Activated CD8-positive, alpha-beta memory T cell treated with anti-CD3 and anti-CD28 coated beads, Interleukin-2, amount 50 U/mL, for 48 hours (primary cell): ENCODE measurements at regions not wholly inside any gene's neighbourhood (a gene's known extent, or its start where the extent isn't known, plus 50 kb on each side); places are given as distances from the start of the nearest gene placed in this dataset.
"Not testable (repeated sequence)": the region's sequence is repeated elsewhere in the genome, so short reads cannot be mapped to it uniquely, and the experiment has no call there.

Experiments used
- DNase-seq: peaks from one replicate; pipeline ENCODE4 v3.0.0-alpha.2; 2020

GRCh38 chr14:83660597-83660996, 1869.3 kb upstream of the FLRT2 start:
- no peak for DNase-seq

GRCh38 chr14:83664389-83664788, 1865.6 kb upstream of the FLRT2 start:
- no peak for DNase-seq

GRCh38 chr14:83689265-83689664, 1840.7 kb upstream of the FLRT2 start:
- DNase-seq, result no peak

DNA sequence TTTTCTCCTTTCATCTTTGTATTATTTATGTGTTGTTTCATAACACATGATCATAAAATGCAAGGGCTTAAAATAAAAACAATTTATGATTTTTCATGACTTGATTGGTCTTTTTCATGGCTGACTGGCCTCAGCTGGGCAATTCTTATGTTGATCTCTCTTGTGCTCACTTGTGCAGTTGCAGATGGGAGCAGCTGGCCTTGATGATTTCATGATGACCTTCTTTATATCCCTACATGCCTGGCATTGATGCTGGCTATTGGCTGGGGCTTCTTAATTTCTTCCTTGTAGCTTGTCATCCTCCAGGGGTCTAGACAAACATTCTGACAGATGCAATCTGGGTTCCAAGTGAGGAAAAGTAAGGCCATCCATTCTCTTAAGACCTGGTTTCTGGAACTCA, 1832.8 kb upstream of the FLRT2 start:
- DNase-seq, result no peak

GRCh38 chr14:83702619-83703018, 1827.3 kb upstream of the FLRT2 start:
- DNase-seq, result no peak

GRCh38 chr14:83706231-83706954, 1823.6 kb upstream of the FLRT2 start:
- no peak for DNase-seq

- no peak for DNase-seq
Measured at GRCh38 chr14:83707056-83707455, 1822.9 kb upstream of the FLRT2 start.

DNA sequence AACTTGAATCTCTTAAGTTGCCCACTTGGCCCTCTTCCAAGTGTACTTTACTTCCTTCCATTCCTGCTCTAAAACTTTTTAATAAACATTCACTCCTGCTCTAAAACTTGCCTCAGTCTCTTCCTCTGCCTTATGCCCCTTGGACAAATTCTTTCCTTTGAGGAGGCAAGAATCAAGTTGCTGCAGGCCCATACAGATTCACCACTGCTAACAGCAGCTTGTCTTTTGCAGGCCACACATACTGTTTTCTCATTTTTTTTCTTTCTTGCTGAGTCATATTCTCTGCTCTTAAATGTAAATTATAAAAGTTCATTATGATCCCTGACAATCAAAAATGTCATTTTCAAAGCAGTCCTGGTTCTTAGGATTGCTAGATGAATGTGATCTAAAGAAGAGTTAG, 1820.8 kb upstream of the FLRT2 start:
- no peak for DNase-seq

DNA sequence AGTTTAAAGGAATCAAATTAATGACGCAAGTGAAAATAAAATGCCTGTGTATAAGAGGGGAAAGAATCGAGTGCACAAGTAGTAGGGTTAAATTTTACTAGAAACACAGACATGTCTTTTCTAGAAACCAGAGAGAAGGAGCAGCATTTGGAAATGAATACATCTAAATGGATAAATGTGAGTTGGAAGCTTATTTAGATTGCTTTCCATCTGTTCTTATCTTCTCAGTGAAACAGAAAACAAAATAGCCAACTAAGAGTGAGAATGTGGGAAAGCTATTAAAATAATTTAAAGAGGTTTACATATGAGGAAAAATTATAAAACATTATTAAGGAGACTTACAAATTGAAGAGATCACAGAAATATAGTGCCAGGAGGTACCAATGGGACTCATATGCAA, 1818.9 kb upstream of the FLRT2 start:
- no peak for DNase-seq

DNA sequence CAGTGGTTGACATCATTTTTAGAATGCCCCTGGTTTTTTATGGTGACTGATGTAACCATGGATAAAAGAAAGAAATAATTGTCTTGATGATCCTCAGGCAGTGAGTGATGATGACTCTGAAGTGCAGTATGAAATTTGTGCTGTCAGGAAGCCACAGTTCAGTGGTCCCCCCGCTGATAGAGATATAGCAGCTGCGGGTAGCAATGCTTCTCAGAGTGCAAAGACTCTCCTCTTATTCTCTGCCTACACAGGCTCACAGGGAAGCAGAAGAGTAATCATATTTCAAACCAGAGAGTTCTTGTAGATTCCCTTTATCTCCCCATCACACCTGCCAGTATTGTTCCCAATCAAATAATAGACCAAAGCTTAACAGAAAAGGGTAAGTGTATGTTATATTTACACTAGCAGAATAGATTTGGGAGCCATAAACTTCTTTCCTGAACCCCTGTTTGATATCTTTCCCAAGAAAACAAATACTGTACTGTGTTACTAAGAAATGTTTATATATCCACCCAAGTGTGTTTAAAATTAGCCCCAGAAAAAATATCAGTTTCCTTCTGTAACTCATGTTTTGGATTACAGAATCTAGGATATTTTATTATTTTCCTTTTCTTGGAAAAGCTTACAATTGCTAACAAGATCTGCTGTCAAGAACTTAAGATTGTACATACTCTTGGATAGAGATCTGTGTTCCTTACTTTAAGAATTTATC, 1817.4 kb upstream of the FLRT2 start:
- no peak for DNase-seq

- DNase-seq, result no peak
Measured at GRCh38 chr14:83713732-83714131, 1816.2 kb upstream of the FLRT2 start.

GRCh38 chr14:83714151-83714550, 1815.8 kb upstream of the FLRT2 start:
- DNase-seq, result no peak

GRCh38 chr14:83719435-83719834, 1810.5 kb upstream of the FLRT2 start:
- DNase-seq, result not testable (repeated sequence)

GRCh38 chr14:83733670-83734069, 1796.3 kb upstream of the FLRT2 start:
- no peak for DNase-seq

GRCh38 chr14:83734431-83734830, 1795.5 kb upstream of the FLRT2 start:
- DNase-seq, result no peak

GRCh38 chr14:83741269-83741668, 1788.7 kb upstream of the FLRT2 start:
- no peak for DNase-seq

DNA sequence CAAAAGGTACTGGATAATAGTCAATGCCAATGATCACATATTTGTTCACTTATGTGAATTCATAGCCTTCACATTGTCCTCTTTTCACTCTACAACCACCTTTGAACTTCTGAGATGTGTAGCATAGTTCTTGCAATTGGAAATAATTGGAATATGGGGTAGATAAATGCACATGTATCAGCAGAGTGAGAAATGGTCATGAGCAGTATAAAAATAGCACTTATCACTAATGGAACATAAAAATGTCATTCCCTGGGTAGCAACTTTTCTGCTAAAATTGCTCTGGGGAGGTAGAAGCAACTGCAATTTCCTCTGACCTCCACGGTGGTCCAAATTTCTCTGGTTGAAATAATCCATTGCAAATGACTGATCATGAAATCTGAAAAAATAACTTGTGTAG, 1785.7 kb upstream of the FLRT2 start:
- no peak for DNase-seq

GRCh38 chr14:83744891-83745290, 1785.1 kb upstream of the FLRT2 start:
- no peak for DNase-seq

DNA sequence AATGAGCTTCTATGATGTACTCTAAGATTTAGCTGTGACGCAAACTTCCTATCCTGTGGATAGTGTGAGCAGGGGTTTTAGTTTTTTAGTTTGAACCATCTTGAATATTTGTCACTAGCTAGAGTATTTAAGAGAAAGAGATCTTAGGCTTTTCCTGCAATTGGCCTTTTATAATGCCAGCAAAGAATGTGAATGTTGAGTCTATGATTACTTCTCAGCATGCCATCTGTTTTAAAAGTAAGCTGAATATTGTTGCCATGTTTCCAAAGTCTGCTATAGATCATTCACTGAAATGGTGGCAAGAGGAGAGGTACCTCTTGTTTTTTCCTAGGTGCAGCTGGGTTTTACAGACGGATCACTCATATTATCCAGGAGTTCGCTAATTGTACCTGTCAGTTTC, 1783.6 kb upstream of the FLRT2 start:
- DNase-seq, result no peak

- DNase-seq, result no peak
Measured at GRCh38 chr14:83757916-83758315, 1772.0 kb upstream of the FLRT2 start.

GRCh38 chr14:83764656-83765599, 1765.0 kb upstream of the FLRT2 start:
- DNase-seq, result no peak

DNA sequence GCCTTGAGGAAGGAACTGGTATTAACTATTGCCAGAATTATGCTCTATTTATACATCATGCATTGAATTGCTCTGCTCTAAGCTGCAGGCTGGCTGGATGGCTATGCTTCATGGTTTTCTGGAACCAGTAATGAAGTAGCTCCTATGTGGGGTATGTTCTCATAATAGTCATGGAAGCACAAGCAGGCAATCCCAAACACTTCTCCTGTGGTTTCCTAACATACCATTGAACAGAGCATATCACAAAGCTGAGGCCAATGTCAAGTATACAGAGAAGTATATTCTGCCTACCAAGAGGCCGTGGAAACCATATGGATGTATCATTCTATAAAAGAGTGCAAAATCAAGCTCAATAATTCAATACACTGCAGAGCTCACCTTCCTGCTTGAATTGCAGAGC, 1752.4 kb upstream of the FLRT2 start:
- DNase-seq, result no peak

DNA sequence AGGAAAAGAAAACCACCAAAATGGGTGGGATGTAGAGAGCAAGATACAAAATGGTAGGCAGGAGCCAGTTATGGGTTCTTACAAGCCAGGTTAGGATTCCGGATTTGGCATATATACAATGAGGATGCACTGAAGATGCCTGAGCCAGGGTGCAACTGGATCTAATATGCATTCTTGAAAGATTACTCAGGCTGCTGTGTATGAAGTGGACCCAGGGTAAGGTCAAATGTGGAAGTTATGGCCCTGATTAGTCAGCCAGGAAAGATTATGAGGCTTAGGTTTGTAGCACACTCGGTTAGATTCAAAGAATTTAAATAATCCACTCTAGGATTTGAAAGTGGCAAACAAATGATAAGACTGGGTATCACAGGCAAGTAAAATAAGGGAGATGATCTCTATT, 1750.7 kb upstream of the FLRT2 start:
- no peak for DNase-seq

DNA sequence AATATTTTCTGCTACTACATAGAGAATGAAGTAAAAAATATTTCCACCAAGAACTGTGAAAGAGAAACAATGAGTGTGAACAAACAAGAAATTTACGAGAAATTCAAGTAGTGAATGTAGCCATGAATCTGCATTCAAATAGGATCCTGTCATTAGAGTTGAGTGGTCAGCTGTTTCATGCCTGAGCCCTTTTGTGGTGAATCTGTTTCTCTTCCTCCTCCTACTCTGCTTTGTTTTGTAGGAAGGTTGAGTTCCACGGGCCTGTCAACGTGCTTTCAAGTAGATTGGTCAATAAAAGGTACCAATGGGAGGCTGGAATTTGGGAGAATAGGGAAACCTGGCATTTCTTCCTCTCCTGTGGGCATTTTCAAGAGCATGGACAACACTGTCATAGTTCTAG, 1749.6 kb upstream of the FLRT2 start:
- DNase-seq, result no peak
